SK-N-SH treated with all-trans-retinoic acid at 6 μM for 48 hours (cell line): ENCODE measurements at regions not wholly inside any gene's neighbourhood (a gene's known extent, or its start where the extent isn't known, plus 50 kb on each side); places are given as distances from the start of the nearest gene placed in this dataset.

ENCODE experiments used
- ATAC-seq: fragments of 200-7000 bp; cut with Tn5 transposase; 3 replicates; pipeline ENCODE4 v1.9.1; 2020; ENCODE audit warnings: mild to moderate bottlenecking, moderate library complexity
- ARNTL ChIP-seq: fragments of 450-650 bp; formaldehyde crosslinking; IDR thresholded peaks from 2 replicates; pipeline ENCODE4 v1.5.0; 2020; ENCODE audit warnings: low read depth, mild to moderate bottlenecking, moderate library complexity, borderline replicate concordance
- BACH2 ChIP-seq: fragments of 250-450 bp; sonication (Bioruptor Pico); IDR thresholded peaks from 2 replicates; pipeline ENCODE4 v1.9.0; 2021; ENCODE audit warnings: mild to moderate bottlenecking, borderline replicate concordance
- CSDC2 ChIP-seq: fragments of 250-450 bp; sonication (Bioruptor Pico); IDR thresholded peaks from 2 replicates; pipeline ENCODE4 v1.5.0; 2020; ENCODE audit warnings: mild to moderate bottlenecking, moderate library complexity
- ESRRG ChIP-seq: fragments of 250-450 bp; sonication (Bioruptor Pico); IDR thresholded peaks from 2 replicates; pipeline ENCODE4 v1.6.1; 2021; ENCODE audit warnings: mild to moderate bottlenecking
- GLIS3 ChIP-seq: fragments of 250-450 bp; sonication (Bioruptor Pico); IDR thresholded peaks from 2 replicates; pipeline ENCODE4 v1.5.0; 2020; ENCODE audit warnings: mild to moderate bottlenecking, moderate library complexity
- ISL1 ChIP-seq: fragments of 250-450 bp; sonication (Bioruptor Pico); IDR thresholded peaks from 2 replicates; pipeline ENCODE4 v2.1.2; 2022; ENCODE audit warnings: mild to moderate bottlenecking, moderate library complexity
- OSR1 ChIP-seq: fragments of 250-450 bp; sonication (Bioruptor Pico); IDR thresholded peaks from 2 replicates; pipeline ENCODE4 v1.8.0; 2022; ENCODE audit warnings: moderate library complexity, mild to moderate bottlenecking, inconsistent platforms
- PPARA ChIP-seq: fragments of 250-450 bp; sonication (Bioruptor Pico); IDR thresholded peaks from 2 replicates; pipeline ENCODE4 v1.5.0; 2020; ENCODE audit warnings: mild to moderate bottlenecking, borderline replicate concordance
- SNAI2 ChIP-seq: fragments of 250-450 bp; sonication (Bioruptor Pico); IDR thresholded peaks from 2 replicates; pipeline ENCODE4 v1.5.0; 2020; ENCODE audit warnings: mild to moderate bottlenecking, moderate library complexity
- TCF4 ChIP-seq: fragments of 250-450 bp; sonication (Bioruptor Pico); IDR thresholded peaks from 2 replicates; pipeline ENCODE4 v1.8.0; 2021; ENCODE audit warnings: mild to moderate bottlenecking, moderate library complexity, borderline replicate concordance
- TOX ChIP-seq: fragments of 250-450 bp; sonication (Bioruptor Pico); IDR thresholded peaks from 2 replicates; pipeline ENCODE4 v1.8.0; 2021; ENCODE audit warnings: mild to moderate bottlenecking, moderate library complexity, borderline replicate concordance
- ZC3H10 ChIP-seq: fragments of 250-450 bp; sonication (Bioruptor Pico); IDR thresholded peaks from 2 replicates; pipeline ENCODE4 v1.5.1; 2021; ENCODE audit warnings: mild to moderate bottlenecking, moderate library complexity
- ZFP3 ChIP-seq: fragments of 250-450 bp; sonication (Bioruptor Pico); IDR thresholded peaks from 2 replicates; pipeline ENCODE4 v1.5.0; 2020; ENCODE audit warnings: mild to moderate bottlenecking, moderate library complexity
- ZFP30 ChIP-seq: fragments of 450-650 bp; formaldehyde crosslinking; IDR thresholded peaks from 2 replicates; pipeline ENCODE4 v1.5.0; 2022; ENCODE audit warnings: mild to moderate bottlenecking, moderate library complexity
- ZNF565 ChIP-seq: fragments of 450-650 bp; formaldehyde crosslinking; conservative IDR thresholded peaks from 2 replicates; pipeline ENCODE4 v1.5.0; 2020; ENCODE audit warnings: low read depth, mild to moderate bottlenecking, moderate library complexity
- ZNF70 ChIP-seq: fragments of 450-650 bp; formaldehyde crosslinking; IDR thresholded peaks from 2 replicates; pipeline ENCODE4 v1.5.0; 2020; ENCODE audit warnings: mild to moderate bottlenecking, moderate library complexity
- ZNF8 ChIP-seq: fragments of 450-650 bp; formaldehyde crosslinking; IDR thresholded peaks from 2 replicates; pipeline ENCODE4 v1.5.0; 2020; ENCODE audit warnings: mild to moderate bottlenecking, moderate library complexity
- TF ChIP-seq, protein P1 (sequence below): fragments of 250-450 bp; sonication (Bioruptor Pico); IDR thresholded peaks from 2 replicates; pipeline ENCODE4 v1.5.1; 2020; ENCODE audit warnings: low read depth, mild to moderate bottlenecking, moderate library complexity
- TF ChIP-seq, protein P2 (sequence below): fragments of 250-450 bp; sonication (Bioruptor Pico); IDR thresholded peaks from 2 replicates; pipeline ENCODE4 v1.5.0; 2020; ENCODE audit warnings: mild to moderate bottlenecking, moderate library complexity
- TF ChIP-seq, protein P3 (sequence below): fragments of 250-450 bp; sonication (Bioruptor Pico); IDR thresholded peaks from 2 replicates; pipeline ENCODE4 v1.8.0; 2021; ENCODE audit warnings: low read depth, mild to moderate bottlenecking, moderate library complexity, borderline replicate concordance
- TF ChIP-seq, protein P4 (sequence below): fragments of 250-450 bp; sonication (Bioruptor Pico); IDR thresholded peaks from 2 replicates; pipeline ENCODE4 v1.5.1; 2021; ENCODE audit warnings: mild to moderate bottlenecking, moderate library complexity

DNA sequence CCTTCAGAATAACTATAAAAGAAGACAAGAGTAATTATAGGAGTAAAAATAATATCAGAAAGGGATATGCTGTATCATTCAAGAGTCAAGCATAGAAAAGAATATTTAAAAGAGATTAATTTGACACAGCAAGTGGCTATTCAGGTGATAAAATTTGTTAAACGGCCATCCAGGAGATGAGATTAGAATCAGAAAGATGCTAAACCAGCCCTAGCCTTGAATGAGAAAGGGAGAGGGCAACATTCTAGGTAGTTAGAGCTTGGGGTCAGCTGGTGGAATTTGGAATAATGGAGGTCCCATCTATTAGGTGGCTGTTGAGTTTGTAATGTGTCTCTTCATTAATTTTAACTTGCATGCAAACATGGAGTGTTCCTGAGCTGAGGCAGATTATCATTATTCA lies 350.5 kb upstream of the PABPC4L start:
- ATAC-seq: no peak
- TF ChIP-seq PPARA (no peak), ESRRG (CRISPR knock-in tag) (no peak)
- TF ChIP-seq, protein P1, sequence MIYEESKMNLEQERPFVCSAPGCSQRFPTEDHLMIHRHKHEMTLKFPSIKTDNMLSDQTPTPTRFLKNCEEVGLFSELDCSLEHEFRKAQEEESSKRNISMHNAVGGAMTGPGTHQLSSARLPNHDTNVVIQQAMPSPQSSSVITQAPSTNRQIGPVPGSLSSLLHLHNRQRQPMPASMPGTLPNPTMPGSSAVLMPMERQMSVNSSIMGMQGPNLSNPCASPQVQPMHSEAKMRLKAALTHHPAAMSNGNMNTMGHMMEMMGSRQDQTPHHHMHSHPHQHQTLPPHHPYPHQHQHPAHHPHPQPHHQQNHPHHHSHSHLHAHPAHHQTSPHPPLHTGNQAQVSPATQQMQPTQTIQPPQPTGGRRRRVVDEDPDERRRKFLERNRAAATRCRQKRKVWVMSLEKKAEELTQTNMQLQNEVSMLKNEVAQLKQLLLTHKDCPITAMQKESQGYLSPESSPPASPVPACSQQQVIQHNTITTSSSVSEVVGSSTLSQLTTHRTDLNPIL (CRISPR knock-in tag): no peak
- TF ChIP-seq, protein P2, sequence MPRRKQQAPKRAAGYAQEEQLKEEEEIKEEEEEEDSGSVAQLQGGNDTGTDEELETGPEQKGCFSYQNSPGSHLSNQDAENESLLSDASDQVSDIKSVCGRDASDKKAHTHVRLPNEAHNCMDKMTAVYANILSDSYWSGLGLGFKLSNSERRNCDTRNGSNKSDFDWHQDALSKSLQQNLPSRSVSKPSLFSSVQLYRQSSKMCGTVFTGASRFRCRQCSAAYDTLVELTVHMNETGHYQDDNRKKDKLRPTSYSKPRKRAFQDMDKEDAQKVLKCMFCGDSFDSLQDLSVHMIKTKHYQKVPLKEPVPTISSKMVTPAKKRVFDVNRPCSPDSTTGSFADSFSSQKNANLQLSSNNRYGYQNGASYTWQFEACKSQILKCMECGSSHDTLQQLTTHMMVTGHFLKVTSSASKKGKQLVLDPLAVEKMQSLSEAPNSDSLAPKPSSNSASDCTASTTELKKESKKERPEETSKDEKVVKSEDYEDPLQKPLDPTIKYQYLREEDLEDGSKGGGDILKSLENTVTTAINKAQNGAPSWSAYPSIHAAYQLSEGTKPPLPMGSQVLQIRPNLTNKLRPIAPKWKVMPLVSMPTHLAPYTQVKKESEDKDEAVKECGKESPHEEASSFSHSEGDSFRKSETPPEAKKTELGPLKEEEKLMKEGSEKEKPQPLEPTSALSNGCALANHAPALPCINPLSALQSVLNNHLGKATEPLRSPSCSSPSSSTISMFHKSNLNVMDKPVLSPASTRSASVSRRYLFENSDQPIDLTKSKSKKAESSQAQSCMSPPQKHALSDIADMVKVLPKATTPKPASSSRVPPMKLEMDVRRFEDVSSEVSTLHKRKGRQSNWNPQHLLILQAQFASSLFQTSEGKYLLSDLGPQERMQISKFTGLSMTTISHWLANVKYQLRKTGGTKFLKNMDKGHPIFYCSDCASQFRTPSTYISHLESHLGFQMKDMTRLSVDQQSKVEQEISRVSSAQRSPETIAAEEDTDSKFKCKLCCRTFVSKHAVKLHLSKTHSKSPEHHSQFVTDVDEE: no peak

GRCh38 chr4:134551348-134551747 lies 349.8 kb upstream of the PABPC4L start:
- TF ChIP-seq, protein P3, sequence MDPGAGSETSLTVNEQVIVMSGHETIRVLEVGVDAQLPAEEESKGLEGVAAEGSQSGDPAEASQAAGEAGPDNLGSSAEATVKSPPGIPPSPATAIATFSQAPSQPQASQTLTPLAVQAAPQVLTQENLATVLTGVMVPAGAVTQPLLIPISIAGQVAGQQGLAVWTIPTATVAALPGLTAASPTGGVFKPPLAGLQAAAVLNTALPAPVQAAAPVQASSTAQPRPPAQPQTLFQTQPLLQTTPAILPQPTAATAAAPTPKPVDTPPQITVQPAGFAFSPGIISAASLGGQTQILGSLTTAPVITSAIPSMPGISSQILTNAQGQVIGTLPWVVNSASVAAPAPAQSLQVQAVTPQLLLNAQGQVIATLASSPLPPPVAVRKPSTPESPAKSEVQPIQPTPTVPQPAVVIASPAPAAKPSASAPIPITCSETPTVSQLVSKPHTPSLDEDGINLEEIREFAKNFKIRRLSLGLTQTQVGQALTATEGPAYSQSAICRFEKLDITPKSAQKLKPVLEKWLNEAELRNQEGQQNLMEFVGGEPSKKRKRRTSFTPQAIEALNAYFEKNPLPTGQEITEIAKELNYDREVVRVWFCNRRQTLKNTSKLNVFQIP (CRISPR knock-in tag): no peak
- TF ChIP-seq SNAI2 (CRISPR knock-in tag): no peak
- no peak for TF ChIP-seq ZNF8 (CRISPR knock-in tag)
- TF ChIP-seq ZNF565 (CRISPR knock-in tag): no peak
- no peak for TF ChIP-seq TOX (CRISPR knock-in tag)
- no peak for TF ChIP-seq GLIS3
- no peak for TF ChIP-seq OSR1
- TF ChIP-seq ZFP3 (CRISPR knock-in tag): no peak
- no peak for TF ChIP-seq BACH2 (CRISPR knock-in tag)
- TF ChIP-seq ZC3H10 (CRISPR knock-in tag): no peak
- TF ChIP-seq, protein P2: no peak
- TF ChIP-seq ZNF70 (CRISPR knock-in tag): no peak
- TF ChIP-seq, protein P1 (CRISPR knock-in tag): no peak
- no peak for ATAC-seq

DNA sequence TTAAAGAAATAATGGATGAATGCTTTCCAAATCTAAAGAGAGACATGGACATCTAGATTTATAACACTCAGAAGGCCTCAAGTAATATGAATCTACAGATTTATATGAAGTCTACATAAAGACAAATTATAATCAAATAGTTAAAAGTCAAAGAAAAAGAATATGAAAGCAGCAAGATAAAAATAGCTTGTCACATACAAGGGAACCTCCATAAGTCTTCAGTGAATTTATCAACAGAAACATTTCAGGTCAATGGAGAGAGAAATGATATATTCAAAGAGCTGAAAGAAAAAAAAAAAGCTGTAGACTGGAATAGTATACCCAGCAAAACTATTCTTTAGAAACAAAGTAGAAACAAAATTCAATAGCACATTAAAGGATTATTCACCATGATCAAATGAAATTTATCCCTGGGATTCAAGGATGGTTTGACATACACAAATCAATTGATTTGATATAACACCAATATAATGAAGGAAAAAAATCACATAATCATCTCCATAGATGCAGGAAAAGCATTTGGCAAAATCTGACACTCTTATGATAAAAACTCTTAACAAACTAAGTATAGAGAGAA lies 346.6 kb upstream of the PABPC4L start:
- no peak for ATAC-seq
- no peak for TF ChIP-seq SNAI2 (CRISPR knock-in tag)
- no peak for TF ChIP-seq ESRRG (CRISPR knock-in tag)
- TF ChIP-seq TCF4 (CRISPR knock-in tag): no peak
- no peak for TF ChIP-seq ISL1
- TF ChIP-seq ZC3H10 (CRISPR knock-in tag): no peak
- TF ChIP-seq OSR1: no peak
- TF ChIP-seq, protein P2: no peak
- TF ChIP-seq, protein P4, sequence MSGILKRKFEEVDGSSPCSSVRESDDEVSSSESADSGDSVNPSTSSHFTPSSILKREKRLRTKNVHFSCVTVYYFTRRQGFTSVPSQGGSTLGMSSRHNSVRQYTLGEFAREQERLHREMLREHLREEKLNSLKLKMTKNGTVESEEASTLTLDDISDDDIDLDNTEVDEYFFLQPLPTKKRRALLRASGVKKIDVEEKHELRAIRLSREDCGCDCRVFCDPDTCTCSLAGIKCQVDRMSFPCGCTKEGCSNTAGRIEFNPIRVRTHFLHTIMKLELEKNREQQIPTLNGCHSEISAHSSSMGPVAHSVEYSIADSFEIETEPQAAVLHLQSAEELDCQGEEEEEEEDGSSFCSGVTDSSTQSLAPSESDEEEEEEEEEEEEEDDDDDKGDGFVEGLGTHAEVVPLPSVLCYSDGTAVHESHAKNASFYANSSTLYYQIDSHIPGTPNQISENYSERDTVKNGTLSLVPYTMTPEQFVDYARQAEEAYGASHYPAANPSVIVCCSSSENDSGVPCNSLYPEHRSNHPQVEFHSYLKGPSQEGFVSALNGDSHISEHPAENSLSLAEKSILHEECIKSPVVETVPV (CRISPR knock-in tag): no peak
- TF ChIP-seq ZNF70 (CRISPR knock-in tag): no peak
- no peak for TF ChIP-seq ARNTL (CRISPR knock-in tag)
- no peak for TF ChIP-seq CSDC2
- TF ChIP-seq, protein P1 (CRISPR knock-in tag): no peak
- TF ChIP-seq TOX (CRISPR knock-in tag): no peak
- TF ChIP-seq ZNF565 (CRISPR knock-in tag): no peak
- TF ChIP-seq PPARA: no peak
- no peak for TF ChIP-seq ZFP30
